GM20000 (cell line): ENCODE measurements at regions not wholly inside any gene's neighbourhood (a gene's known extent, or its start where the extent isn't known, plus 50 kb on each side); places are given as distances from the start of the nearest gene placed in this dataset.
"Not testable (repeated sequence)": the region's sequence is repeated elsewhere in the genome, so short reads cannot be mapped to it uniquely, and the experiment has no call there.

Experiments used
- DNase-seq: peaks from one replicate; pipeline ENCODE4 v3.0.0; 2012; ENCODE audit warnings: low spot score
- CTCF ChIP-seq: IDR thresholded peaks from 2 replicates; pipeline ENCODE4 v1.5.1; 2012; ENCODE audit warnings: mild to moderate bottlenecking, control low read depth; ENCODE audit errors: extremely low read depth, missing control alignments

DNA sequence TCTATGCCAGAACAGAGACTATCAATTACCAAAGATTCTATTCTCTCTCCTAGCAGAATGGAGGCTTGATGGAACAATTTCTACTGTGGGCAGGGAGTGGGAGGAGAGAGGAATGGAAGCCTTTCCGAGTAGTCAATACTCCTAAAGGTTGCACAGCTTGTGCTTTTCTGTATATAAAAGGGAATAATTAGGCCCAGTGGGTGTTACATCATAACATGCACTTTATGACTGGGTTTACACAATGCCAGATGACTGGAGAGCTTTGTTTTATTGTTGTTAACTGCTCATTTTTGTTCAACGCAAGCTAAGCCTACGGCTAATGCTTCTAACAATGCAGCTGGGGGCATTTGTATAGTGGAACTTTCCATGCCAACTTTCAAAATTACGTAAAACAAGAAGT lies 2237.9 kb upstream of the RAG2 start:
- TF ChIP-seq CTCF, result no peak
- DNase-seq, result no peak

DNA sequence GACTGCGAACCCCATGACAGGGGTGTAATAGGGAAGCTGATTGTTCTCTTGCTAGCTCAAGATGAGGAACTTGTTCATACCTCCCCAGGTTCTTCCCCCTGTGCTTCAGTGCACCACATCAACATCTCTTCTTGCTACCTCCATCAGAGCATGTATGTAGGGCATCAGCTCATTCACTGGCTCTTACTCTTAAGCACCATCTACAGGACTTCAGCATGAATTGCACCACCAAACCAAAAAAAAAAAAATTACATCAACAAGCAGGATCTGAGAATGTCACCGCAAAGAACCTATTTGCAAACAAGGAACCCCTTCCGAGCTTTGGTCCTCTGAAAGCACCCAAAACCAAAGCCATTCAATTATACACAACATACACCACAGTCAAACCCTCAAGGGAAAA lies 2226.5 kb upstream of the RAG2 start:
- DNase-seq, result no peak
- TF ChIP-seq CTCF, result no peak

- DNase-seq, result not testable (repeated sequence)
Measured at GRCh38 chr11:38821786-38822185, 2223.8 kb upstream of the RAG2 start.

- DNase-seq, result no peak
- TF ChIP-seq CTCF, result no peak
Measured at GRCh38 chr11:38819981-38820380, 2221.9 kb upstream of the RAG2 start.

- DNase-seq, result no peak
- TF ChIP-seq CTCF, result no peak
Measured at GRCh38 chr11:38818720-38819119, 2220.7 kb upstream of the RAG2 start.

GRCh38 chr11:38814670-38815069 lies 2216.6 kb upstream of the RAG2 start:
- TF ChIP-seq CTCF, result no peak
- no peak for DNase-seq

GRCh38 chr11:38809521-38809920 lies 2211.5 kb upstream of the RAG2 start:
- DNase-seq, result no peak
- no peak for TF ChIP-seq CTCF

DNA sequence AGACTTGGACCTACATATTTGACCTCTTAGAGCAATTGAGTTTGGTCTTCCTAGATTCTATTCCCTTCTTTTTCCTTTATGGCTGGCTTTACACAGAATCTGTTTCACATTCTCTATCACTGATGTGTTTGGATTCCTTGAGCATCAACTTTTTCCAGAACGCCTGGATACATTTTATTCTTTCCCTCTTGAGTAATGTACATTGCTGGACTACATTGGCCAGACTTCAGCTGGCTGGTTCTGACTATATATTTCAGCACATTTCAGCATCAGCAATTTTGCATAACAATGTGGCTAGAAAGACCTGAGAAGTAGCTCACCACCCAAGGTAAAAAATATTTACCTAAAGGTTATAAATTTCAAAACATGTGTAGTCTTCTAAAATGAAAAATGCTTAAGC lies 2198.2 kb upstream of the RAG2 start:
- TF ChIP-seq CTCF, result no peak
- DNase-seq, result no peak
